Stimulated activated CD4-positive, alpha-beta T cell treated with anti-CD3 and anti-CD28 coated beads, Interleukin-12 subunit alpha, Interleukin-12 subunit beta, amount 100 ng/mL, for 48 hours (primary cell): ENCODE measurements at regions not wholly inside any gene's neighbourhood (a gene's known extent, or its start where the extent isn't known, plus 50 kb on each side); places are given as distances from the start of the nearest gene placed in this dataset.
"Not testable (repeated sequence)": the region's sequence is repeated elsewhere in the genome, so short reads cannot be mapped to it uniquely, and the experiment has no call there.

Experiments used
- DNase-seq, 3 donors: peaks; one replicate each; pipeline ENCODE4 v3.0.0-alpha.2; 2020; ENCODE audit warnings: low read depth in 2 of 3, low spot score in 1 of 3

DNA sequence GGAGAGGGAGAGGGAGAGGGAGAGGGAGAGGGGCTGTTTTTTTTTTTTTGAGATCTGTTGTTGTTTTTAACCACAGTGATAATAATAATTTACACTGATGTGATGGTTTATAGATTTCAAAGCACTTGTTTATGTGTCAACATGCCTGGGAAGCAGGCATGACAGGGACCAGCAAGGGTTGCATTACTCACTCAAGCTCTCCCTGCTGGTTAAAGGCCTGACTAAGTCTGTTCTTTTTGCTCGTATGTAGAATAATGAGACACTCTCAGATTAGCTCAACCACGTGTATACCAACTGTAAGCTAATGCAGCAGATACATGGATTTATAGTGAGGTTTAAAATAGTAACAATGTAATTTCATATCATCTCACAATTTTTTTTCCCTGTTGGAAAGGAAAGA lies 134.6 kb upstream of the BOD1L1 start:
- DNase-seq, result no peak

DNA sequence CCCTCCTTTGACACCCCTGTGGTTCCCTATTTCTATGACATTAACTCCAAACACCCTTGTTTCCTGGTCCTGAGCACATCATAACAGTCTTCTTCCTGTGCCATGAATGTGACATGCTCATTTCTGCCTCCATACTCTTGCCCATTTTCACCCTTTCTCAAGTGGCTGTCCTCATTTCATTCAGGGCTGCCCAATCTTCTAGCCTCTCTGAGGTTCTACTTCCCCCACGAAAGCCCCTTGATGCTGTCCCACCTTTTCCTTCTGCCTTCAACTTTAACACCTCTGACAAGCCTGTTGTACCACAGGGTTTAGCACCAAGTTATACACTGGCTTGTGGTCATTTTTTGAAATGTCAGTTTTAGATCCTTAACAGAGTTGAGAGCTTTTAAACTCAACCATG lies 136.2 kb upstream of the BOD1L1 start:
- DNase-seq, result no peak

DNA sequence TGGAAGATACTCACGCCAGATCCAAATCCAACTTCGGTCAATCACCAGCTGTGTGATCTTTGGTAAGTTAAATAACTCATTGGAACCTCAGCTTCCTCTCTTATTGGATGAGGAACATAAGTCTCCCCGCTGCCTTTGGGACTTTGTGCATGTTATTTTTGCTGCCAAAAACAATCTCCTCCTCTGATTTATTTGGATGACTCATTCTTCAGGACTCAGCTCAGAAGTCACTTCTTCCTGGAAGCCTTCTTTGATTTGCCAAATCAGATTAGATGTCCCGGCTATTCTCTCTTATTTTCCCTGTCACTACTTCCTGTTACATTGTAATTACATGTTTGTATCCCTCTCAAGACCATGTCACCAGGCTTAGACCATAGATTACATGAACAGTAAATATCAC lies 138.0 kb upstream of the BOD1L1 start:
- no peak for DNase-seq

DNA sequence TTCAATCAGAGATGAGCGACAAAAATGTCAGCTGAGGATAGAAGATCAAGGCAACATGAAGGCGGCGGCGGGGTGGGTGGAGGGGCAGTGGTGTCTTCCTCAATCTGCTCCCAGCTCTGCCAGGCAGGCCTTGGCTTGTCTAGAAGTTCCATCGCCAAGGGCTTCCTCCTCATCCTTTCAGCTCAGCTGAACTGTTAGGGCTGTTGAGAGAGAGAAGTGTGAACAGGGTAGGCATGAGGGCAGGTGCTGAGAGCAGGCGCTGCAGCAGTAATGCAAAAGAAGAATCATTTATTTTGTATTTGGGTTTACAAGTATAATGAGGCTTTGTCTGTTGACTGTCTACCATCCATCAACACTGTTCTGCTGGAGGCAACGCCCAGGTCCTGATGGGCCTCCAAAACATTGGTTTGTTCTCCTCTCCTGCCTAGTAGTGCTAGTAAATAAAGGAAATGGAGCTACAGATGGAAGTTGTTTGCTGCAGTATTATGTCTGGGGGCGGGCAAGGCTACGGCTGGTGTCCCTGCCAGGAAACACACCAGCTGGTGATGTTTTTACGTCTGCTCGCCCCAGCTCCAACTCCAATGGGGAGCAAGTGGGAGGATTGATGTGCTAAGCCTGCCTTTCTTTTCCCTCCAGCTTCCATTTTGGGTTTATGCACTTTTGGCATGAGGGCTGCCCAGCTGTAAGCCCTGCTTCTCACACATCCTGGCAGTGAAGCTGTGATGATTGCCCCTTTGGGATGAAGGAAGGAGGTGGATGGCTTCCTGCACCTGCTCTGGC lies 139.4 kb upstream of the BOD1L1 start:
- no peak for DNase-seq

DNA sequence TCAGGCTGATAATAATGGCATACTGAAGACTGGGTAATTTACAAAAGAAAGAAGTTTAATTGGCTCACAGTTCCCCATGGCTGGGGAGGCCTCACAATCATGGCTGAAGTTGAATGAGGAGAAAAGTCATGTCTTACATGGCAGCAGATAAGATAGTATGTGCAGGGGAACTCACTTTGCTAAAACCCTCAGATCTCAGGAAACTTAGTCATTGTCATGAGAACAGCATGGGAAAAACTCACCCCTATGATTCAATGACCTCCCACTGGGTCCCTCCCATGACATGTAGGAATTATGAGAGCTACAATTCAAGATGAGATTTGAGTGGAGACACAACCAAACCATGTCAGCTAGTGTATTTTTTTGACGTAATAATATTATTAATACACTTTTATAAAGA lies 149.8 kb upstream of the BOD1L1 start:
- no peak for DNase-seq

DNA sequence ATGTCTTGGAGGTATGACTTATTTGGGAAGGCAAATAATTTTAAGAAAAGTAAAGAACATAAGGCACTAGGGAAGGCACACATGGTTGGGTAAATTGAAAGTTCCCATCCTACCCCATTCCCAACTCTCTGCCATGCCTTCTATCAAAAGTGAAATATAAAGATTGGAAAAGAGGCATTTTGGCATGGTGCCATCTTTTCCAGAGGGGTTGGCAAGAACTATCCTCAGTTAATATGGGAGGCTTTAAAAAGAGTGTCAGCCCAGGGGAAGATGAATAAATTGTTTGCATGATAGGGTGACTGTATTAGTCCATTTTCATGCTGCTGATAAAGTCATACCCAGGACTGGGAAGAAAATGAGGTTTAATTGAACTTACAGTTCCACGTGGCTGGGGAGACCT lies 150.8 kb upstream of the BOD1L1 start:
- DNase-seq, result no peak

DNA sequence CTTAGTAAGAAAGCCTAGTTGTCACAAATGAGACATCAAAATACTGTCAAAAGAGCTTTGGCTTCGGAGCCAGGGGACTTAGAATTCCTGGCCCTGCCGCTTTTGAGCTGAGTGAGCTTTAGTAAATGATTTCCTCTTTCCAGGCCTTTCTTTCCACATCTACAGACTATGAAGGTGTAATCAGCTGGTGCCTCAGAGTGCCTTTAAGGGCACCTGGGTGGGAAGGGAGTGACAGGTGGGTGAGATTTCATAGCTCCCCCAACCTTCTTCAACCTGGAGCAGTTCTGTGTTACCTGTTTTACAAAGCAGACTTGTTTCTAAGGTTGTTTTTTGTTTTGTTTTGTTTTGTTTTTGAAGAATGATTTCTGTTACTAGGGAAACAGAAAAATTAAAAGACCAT lies 154.7 kb upstream of the BOD1L1 start:
- DNase-seq, result no peak

DNA sequence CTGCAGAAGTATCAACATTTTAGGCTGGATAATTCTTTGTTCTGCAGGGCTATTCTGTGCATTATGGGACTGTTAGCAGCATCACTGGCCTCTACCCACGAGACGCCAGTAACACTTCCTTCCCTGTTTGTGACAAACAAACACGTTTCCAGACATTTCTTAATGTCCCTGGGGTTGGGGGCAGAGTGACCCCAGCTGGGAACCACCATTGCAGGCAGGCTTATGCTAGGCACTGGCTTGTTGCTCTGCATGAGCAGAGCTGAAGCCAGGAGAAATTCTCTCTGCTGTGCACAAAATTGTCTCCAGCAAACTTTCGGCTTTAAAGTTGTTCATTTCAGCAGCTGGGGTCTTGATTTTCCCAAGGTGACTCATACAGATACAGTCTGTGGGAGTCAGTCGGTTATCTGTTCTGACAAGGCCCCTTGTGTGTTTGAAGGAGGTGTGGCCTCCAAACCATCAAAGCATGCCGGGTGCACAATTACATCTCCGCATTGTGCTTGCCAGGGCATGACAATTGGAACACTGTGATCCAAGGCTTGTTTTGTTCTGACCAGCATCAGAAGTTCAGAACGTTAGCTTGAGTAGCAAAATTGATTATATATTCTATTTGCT lies 156.4 kb upstream of the BOD1L1 start:
- DNase-seq, result no peak

DNA sequence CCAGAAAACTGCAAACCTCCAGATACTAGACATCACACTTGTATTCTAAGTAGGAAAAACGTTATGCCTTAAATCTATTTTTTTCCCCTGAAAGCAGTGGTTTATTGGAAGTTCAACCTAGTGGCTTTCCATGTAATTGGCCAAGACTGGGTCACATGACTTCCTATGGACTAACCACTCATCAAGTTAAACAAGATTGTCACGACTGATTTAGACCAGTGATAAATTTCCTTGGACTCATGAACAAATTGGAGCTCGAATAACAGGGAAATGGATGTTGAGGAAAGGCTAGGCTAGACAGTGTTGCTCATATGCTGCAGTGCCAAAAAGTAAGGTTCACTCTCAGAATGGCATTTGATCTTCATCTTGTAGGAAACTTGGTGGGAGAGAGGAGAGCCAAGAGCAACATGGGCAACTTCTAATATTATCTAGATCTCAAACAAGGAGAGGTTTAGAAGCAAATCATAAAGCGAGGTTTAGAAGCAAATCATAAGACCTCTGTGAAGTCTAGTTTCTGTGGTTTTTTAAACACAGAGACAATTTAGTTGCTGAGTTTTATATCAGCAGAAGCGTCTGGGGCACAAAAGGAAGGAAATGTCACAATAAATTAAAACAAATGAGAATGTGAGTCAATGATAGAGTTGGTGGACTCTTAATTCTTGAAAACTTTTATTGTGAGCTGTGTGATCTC lies 165.6 kb upstream of the BOD1L1 start:
- no peak for DNase-seq

DNA sequence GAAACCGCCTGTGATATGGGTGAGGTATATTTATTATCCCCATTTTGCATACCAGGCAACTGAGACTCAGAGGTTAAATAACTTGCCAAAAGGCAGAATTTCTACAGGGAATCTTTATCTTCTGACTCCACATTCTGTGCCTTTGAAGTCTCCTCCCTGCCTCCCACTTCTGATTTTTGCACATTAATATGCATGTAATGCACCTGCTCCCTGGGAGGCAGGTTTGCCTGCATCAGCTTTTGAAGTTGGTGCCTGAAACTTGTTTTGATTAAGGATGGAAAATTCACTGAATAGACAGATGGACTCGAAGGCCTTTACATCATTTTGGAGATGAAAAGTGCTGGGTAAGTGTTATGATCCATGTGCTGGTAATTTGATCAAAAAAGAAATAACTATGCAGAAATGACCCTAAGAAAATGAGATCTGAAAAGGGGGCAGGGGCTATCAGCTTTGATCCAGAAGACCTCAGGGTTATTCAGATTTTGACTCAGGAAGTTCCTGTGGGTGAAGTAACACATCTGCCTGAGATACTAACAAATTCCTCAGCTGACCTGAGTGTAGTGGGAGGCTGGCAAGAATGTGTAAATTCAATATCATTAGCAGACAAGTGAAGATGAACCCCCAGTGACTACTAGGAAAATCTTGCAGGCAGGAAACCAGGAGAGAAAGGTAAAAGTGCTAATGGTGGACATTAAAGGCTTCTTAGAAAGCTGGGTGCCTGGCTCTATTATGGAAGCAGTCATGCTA lies 167.5 kb upstream of the BOD1L1 start:
- DNase-seq, result no peak

DNA sequence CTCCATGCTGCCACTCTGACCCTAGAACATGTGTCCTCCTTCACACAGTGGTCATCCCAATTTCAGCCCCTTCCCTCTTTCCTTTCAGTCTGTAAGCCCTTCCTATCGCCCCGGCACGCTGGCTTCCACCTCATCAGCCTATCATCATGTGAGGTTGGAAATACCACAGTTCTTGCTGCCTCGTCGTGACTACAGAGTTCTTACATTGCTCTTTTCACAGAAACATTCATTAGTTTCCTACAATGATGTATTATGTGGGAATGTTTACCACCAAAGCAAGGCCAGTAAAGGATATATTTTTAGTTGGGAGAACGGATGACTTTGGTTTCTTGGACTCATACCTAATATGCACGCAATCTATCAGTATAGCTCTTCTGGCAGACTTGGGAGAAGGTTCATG lies 169.5 kb upstream of the BOD1L1 start:
- DNase-seq, result no peak

DNA sequence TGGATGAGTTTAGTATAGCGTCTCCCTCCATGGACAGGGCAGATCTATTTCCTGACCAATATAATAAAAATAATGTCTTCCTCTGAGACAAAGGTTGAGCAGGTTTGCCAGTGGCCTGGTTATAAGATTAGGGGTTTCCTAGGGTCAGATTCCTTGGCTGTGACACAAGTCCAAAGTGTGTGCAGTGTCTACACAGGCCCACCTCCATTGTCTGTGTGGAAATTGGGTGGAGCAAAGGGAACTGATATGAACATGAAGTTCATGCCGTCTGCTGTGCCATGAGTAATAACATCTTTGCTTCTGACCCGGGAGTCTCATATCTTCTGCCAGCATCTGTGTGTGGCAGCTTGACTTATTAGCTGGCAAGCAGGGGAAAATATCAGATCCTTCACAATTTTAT lies 187.7 kb upstream of the BOD1L1 start:
- no peak for DNase-seq

DNA sequence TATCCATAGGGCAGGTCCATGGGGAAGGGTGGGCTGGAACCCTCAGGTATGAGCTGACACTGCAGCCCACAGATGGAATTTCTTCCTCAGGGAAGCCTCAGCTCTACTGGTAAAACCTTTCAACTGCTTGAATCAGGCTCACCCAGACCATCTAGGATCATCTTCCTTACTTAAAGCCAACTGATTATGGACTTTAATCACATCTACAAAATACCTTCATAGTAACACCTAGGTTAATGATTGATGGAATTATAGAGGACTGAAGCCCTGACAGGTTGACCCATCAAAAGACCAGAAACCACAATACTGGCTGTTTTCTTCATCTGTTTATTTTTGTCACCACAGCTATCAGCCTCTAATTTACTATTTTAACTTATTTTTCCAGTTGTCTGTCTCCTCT lies 188.9 kb upstream of the BOD1L1 start:
- no peak for DNase-seq

DNA sequence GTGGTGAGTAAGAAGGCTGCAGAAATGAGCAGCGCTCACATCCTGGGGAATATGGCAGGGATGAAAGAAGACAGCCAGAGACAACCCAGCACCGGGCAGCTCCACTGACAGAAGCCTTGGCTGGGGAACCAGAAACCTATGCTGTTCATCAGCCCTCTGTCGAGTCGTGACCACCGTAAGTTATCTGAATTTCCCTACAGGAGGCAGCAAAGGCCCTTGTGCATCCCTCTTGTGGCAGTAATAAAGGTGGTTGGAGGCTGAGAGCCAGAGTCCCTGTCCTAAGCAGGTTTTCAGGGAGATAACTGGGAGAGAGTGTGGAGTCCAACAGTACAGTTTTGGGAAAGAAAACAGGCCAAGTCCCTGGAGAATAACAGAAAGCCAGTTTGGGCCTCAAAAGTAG lies 194.0 kb upstream of the BOD1L1 start:
- DNase-seq, result no peak

DNA sequence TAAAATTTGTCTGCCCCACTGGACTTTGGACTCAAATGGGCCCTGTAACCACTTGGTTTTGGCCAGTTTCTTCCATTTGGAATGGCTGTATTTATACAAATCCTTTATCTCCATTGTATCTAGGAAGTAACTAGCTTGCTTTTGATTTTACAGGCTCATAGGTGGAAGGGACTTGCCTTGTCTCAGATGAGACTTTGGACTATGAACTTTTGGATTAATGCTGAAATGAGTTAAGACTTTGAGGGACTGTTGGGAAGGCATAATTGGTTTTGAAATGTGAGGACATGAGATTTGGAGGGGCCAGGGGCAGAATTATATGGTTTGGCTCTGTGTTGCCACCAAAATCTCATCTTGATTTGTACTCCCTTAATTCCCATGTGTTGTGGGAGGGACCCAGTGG lies 198.3 kb upstream of the BOD1L1 start:
- not testable (repeated sequence) for DNase-seq

DNA sequence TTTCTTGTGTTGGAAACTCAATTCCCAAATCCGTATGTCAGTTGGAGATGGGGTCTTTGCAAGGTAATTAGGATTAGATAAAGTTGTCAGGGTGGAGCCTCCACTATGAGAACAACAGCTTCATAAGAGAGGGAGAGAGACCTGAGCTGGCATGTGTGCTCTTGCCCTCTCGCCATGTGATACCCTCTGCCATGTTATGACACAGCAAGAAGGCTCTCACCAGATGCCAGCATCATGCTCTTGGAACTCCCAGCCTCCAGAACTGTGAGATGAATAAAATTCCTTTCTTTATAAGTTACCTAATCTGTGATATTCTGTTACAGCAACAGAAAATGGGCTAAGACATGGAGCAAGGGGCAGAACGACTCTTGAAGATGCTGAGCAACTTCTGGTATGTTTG lies 201.9 kb upstream of the BOD1L1 start:
- DNase-seq, result no peak

DNA sequence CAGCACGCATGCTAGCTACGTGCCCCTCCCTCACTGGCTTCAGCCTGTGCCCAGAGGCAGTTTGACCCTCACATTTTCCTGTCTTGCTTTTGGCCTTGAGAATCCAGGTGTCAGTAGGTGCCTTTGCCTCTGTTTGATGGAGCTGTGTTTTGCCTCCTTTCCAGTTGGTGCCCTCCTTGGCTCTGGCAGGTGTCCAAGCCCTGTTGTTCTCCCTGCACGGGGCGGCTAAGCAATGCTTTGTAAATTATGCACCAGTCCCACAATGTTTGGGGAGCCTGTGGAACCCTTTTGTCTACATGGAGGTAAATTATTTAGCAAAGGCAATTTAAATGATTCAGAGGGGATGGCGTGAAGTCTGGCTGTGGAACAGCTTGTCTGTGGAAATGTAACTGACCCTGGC lies 202.9 kb upstream of the BOD1L1 start:
- DNase-seq, result no peak

DNA sequence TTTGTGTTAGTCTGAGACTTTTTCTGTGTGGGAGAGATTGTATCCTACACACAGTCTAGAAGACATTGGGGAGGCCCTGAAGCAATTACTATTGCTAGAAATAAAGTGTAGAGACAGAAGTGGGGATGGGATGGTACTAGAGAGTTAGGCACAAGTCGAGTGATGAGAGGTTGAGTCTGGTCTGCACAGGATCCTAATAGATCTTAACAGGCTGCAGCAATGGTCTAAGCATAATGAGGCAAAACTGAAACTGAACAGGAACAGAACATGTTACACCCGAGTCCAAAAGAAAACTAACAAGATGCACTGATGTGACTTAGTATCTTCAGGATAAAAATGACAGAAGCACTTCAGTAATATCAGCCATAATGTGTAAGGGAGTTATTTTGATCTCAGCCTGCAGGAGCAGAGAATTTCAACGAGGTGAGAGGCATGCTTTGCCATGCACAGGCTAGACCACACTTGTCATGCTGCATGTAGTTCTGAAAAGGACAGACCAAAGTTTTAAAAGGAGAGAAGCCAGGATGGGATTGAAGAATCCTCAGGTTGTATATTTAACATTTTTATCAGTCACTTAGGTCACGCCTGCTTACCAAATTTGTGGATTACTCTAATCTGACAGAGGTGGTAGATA lies 205.8 kb upstream of the BOD1L1 start:
- no peak for DNase-seq

DNA sequence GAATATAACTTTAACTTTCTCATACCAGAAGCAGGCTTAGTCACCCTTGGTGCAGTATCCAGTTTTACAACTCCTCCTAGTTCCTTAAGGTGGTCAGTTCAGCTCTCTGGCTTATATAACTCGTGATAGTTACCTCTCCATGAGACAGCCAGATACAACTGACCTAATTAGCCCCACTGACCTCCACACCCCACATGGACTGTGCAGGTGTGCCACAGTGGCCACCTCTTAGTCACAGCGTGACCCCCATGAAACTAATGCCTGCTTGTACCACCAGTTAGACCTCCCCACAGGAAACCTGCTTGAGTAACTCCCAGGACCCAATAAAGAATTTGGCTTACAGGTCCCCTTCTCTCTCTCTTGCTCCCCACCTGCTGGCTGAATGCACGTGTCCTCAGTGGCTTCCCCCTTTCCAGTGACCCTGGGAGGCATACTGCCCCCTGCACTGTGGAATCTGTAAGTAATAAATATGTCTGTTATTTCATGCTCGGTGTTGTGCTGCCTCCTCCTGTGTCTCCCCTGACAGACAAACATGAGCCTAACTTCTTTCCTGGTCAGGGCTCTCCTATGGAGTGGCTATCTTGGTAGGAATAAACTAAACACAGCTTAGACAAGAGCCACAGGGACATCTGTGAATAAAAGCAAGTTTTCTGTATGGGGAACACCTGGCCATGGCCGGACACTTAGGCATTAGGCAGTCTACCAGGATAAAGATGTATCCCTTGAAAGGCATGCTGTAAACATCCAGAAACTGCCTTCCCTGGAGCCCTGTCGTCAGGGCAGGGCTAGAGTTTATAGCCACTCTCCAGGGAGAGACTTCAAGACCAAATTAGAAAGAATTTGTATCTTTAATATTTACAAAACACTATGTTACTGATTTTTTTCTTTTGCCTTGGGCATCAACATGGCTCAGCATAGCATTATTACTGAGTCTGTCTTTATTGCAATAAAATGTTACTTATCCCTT lies 209.7 kb upstream of the BOD1L1 start:
- DNase-seq, result no peak

DNA sequence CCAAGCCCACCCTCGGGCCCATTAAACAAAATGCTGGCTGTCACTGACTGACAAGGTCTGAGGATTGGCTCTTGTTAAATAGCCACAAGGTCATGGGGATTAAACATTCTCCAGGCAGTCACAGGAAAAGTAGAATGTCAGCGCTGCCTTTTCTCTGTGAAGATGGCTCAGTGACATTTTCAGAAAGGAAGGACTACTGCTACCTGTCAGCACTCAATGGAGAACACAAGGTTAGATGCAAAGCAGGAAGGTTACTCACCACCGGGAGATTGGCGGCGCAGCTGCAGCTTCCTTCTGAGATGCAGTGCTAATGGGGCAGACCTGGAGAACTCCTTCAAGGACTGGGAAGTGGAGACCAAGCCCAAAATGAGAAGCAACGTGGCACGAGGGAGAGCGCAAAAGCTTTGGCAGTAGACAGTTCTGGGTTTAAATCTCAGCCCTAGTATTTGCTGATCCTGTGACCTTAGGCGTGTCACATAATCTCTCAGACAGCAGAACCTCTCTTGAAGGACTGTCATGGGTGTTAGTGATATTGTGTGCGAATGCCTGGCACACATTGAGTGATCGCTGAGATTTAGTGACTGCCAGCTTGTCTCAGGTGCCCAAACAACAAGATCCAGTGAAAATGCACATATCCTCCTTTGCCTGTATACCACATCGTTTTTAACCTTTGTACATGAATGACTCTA lies 213.1 kb upstream of the BOD1L1 start:
- no peak for DNase-seq
